GM23338 (cell line): ENCODE measurements at regions not wholly inside any gene's neighbourhood (a gene's known extent, or its start where the extent isn't known, plus 50 kb on each side); places are given as distances from the start of the nearest gene placed in this dataset.

Experiments used
- ATAC-seq: fragments of 200-7000 bp; cut with Tn5 transposase; 3 replicates; pipeline ENCODE4 v1.9.1; 2020
- DNase-seq: peaks from one replicate; pipeline ENCODE4 v3.0.0-alpha.2; 2015; ENCODE audit warnings: low spot score
- H2AFZ ChIP-seq: fragments of 200-600 bp; sonication (generic); 2 replicates; pipeline ENCODE4 v1.8.0; 2016; ENCODE audit warnings: antibody characterized with exemption, mild to moderate bottlenecking, moderate library complexity
- H3F3A ChIP-seq: fragments of 200-600 bp; sonication (generic); replicated peaks from 2 replicates; pipeline ENCODE4 v1.8.0; 2017; ENCODE audit warnings: antibody characterized with exemption, mixed run types, low read depth
- H3K27ac ChIP-seq: fragments of 200-600 bp; sonication (generic); 2 replicates; pipeline ENCODE4 v1.6.1; 2016; ENCODE audit warnings: low read depth
- H3K27me3 ChIP-seq: fragments of 200-600 bp; sonication (generic); 2 replicates; pipeline ENCODE4 v1.8.0; 2016; ENCODE audit warnings: mild to moderate bottlenecking, mixed run types, moderate library complexity; ENCODE audit not compliant: insufficient read depth
- H3K36me3 ChIP-seq: fragments of 200-600 bp; sonication (generic); 2 replicates; pipeline ENCODE4 v1.8.0; 2016; ENCODE audit warnings: mild to moderate bottlenecking; ENCODE audit not compliant: insufficient read depth
- H3K4me1 ChIP-seq: fragments of 200-600 bp; sonication (generic); 2 replicates; pipeline ENCODE4 v1.8.0; 2016; ENCODE audit warnings: mild to moderate bottlenecking, moderate library complexity; ENCODE audit not compliant: insufficient read depth
- H3K4me2 ChIP-seq: fragments of 200-600 bp; sonication (generic); 2 replicates; pipeline ENCODE4 v1.7.1; 2017; ENCODE audit warnings: mixed run types
- H3K4me3 ChIP-seq: fragments of 200-600 bp; sonication (generic); 2 replicates; pipeline ENCODE4 v1.6.1; 2016; ENCODE audit warnings: mixed run types
- H3K79me2 ChIP-seq: fragments of 200-600 bp; sonication (generic); replicated peaks from 2 replicates; pipeline ENCODE4 v1.8.0; 2017; ENCODE audit warnings: mild to moderate bottlenecking; ENCODE audit not compliant: insufficient read depth
- H3K9me2 ChIP-seq: fragments of 200-600 bp; sonication (generic); 2 replicates; pipeline ENCODE4 v1.8.0; 2017; ENCODE audit not compliant: insufficient read depth
- H4K20me1 ChIP-seq: fragments of 200-600 bp; sonication (generic); replicated peaks from 2 replicates; pipeline ENCODE4 v1.8.0; 2017; ENCODE audit warnings: mild to moderate bottlenecking; ENCODE audit not compliant: insufficient read depth
- H3K27ac Mint-ChIP-seq: 2 replicates; pipeline ENCODE4 v1.8.0; 2020; ENCODE audit warnings: inconsistent platforms, mild to moderate bottlenecking, moderate library complexity, mixed read lengths
- H3K27me3 Mint-ChIP-seq: 3 replicates; pipeline ENCODE4 v1.8.0; 2022; ENCODE audit warnings: low read depth, mild to moderate bottlenecking, moderate library complexity, mixed read lengths, inconsistent platforms; ENCODE audit not compliant: insufficient read depth, poor library complexity
- H3K36me3 Mint-ChIP-seq: 3 replicates; pipeline ENCODE4 v1.8.0; 2021; ENCODE audit warnings: low read depth, mild to moderate bottlenecking, inconsistent platforms, moderate library complexity, mixed read lengths
- H3K4me1 Mint-ChIP-seq: 3 replicates; pipeline ENCODE4 v1.8.0; 2020; ENCODE audit warnings: mild to moderate bottlenecking, inconsistent platforms, mixed read lengths
- H3K4me3 Mint-ChIP-seq: 3 replicates; pipeline ENCODE4 v1.8.0; 2021; ENCODE audit warnings: moderate library complexity, mild to moderate bottlenecking, inconsistent platforms, mixed read lengths
- H3K9me3 Mint-ChIP-seq: 3 replicates; pipeline ENCODE4 v1.8.0; 2020; ENCODE audit warnings: moderate library complexity, mild to moderate bottlenecking, inconsistent platforms, mixed read lengths
- EZH2 ChIP-seq: fragments of 200-600 bp; sonication (generic); IDR thresholded peaks from one replicate; pipeline ENCODE4 v1.8.0; 2017; ENCODE audit warnings: antibody characterized with exemption, mild to moderate bottlenecking, low read depth; ENCODE audit not compliant: unreplicated experiment
- JUNB ChIP-seq: IDR thresholded peaks from one replicate; pipeline ENCODE4 v1.6.1; 2016; ENCODE audit warnings: antibody characterized with exemption; ENCODE audit not compliant: unreplicated experiment
- NANOG ChIP-seq: IDR thresholded peaks from 2 replicates; pipeline ENCODE4 v1.6.1; 2016; ENCODE audit warnings: antibody characterized with exemption, borderline replicate concordance
- ZNF114 ChIP-seq: fragments of 250-450 bp; sonication (Bioruptor Pico); IDR thresholded peaks from 2 replicates; pipeline ENCODE4 v1.5.0; 2020; ENCODE audit warnings: mild to moderate bottlenecking, moderate library complexity
- ZNF331 ChIP-seq: fragments of 250-450 bp; sonication (Bioruptor Pico); IDR thresholded peaks from 2 replicates; pipeline ENCODE4 v1.5.0; 2020; ENCODE audit warnings: low read depth, mild to moderate bottlenecking, moderate library complexity
- TF ChIP-seq, protein P1 (sequence below): IDR thresholded peaks from 2 replicates; pipeline ENCODE4 v1.6.1; 2016; ENCODE audit warnings: antibody characterized with exemption
- TF ChIP-seq, protein P2 (sequence below): IDR thresholded peaks from one replicate; pipeline ENCODE4 v1.6.1; 2018; ENCODE audit warnings: antibody characterized with exemption; ENCODE audit not compliant: unreplicated experiment

DNA sequence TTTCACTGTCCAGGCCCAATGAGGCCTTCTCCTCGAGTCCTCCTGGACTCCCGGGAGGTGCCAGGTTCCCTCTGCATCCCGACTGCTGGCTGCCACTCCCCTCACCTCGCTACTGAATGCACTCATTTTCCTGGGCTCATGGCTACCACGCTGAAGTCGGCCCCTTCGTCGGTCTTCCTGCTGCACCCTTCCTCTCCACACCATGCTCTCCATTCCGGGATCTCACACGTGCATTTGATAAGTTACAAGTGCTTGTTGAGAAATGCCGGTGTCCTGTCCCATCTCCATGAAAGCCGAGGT is 334.7 kb upstream of the MYT1L start:
- Histone ChIP-seq H3F3A (no peaks in the 10 kb centered on the region), H3K4me2 (no peak overlapping the region), H3K27ac (no peak overlapping the region), H3K9me2 (no peaks in the 10 kb centered on the region), H3K36me3 (no peaks in the 10 kb centered on the region), H3K27me3 (no peaks in the 10 kb centered on the region), H3K4me3 (no peak overlapping the region), H4K20me1 (no peaks in the 10 kb centered on the region), H3K4me1 (no peaks in the 10 kb centered on the region), H3K79me2 (no peaks in the 10 kb centered on the region), H2AFZ (no peak overlapping the region)
- TF ChIP-seq JUNB (no peak), EZH2 (no peak), ZNF331 (CRISPR knock-in tag) (no peak)
- H3K27me3 Mint-ChIP-seq: peaks cover 18% of the 10 kb centered on the region
- H3K4me1 Mint-ChIP-seq: 0 out of 3 replicates have a peak, but pooled peaks cover 2% of the 10 kb centered on the region
- H3K27ac Mint-ChIP-seq: no peak overlapping the region
- H3K36me3 Mint-ChIP-seq: no peaks in the 10 kb centered on the region; the same call in 2 of the 3 replicates
- no peak overlapping the region for H3K4me3 Mint-ChIP-seq
- DNase-seq (no peak), ATAC-seq (no peak)
- peaks cover 4% of the 10 kb centered on the region; the same call in 2 of the 3 replicates for H3K9me3 Mint-ChIP-seq

DNA sequence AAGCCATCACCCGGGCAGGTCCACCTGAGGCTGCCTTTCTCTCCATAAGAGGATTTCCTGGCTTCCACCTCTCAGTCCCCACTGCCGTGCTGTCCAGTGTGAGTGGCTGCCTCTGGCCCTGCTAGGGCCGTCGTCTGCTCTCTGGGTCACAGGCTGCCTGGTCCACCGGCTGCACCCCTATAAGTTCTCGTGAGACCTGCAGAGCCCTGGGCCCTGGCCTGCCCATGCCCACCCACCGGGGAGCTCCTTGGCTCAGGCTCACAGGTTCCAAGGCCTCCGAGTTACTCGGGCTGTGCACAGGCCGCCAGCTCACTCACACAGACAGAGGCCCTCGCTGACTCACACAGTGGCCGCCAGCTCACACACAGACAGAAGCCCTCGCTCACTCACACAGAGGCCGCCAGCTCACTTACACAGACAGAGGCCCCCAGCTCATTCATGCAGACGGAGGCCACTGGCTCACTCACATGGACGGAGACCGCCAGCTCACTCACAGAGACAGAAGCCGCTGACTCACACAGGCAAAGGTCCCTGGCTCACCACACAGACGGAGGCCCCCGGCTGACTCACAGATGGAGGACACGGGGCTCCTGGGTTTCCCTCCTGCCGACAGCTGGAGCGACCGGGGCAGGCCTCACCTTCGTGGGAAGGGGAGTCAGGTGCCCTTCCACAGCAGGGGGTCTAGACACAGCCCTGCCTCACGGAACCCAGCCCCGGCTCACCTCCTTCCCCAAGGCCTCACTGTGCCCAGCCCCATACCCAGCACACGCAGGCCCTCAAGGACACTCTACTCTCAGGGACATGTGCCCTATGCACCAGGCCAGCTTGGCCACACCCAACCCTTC is 334.1 kb upstream of the MYT1L start:
- TF ChIP-seq, protein P1, sequence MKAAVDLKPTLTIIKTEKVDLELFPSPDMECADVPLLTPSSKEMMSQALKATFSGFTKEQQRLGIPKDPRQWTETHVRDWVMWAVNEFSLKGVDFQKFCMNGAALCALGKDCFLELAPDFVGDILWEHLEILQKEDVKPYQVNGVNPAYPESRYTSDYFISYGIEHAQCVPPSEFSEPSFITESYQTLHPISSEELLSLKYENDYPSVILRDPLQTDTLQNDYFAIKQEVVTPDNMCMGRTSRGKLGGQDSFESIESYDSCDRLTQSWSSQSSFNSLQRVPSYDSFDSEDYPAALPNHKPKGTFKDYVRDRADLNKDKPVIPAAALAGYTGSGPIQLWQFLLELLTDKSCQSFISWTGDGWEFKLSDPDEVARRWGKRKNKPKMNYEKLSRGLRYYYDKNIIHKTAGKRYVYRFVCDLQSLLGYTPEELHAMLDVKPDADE: no peak
- TF ChIP-seq JUNB (no peak), EZH2 (no peak), ZNF114 (no peak), NANOG (no peak)
- TF ChIP-seq, protein P2, sequence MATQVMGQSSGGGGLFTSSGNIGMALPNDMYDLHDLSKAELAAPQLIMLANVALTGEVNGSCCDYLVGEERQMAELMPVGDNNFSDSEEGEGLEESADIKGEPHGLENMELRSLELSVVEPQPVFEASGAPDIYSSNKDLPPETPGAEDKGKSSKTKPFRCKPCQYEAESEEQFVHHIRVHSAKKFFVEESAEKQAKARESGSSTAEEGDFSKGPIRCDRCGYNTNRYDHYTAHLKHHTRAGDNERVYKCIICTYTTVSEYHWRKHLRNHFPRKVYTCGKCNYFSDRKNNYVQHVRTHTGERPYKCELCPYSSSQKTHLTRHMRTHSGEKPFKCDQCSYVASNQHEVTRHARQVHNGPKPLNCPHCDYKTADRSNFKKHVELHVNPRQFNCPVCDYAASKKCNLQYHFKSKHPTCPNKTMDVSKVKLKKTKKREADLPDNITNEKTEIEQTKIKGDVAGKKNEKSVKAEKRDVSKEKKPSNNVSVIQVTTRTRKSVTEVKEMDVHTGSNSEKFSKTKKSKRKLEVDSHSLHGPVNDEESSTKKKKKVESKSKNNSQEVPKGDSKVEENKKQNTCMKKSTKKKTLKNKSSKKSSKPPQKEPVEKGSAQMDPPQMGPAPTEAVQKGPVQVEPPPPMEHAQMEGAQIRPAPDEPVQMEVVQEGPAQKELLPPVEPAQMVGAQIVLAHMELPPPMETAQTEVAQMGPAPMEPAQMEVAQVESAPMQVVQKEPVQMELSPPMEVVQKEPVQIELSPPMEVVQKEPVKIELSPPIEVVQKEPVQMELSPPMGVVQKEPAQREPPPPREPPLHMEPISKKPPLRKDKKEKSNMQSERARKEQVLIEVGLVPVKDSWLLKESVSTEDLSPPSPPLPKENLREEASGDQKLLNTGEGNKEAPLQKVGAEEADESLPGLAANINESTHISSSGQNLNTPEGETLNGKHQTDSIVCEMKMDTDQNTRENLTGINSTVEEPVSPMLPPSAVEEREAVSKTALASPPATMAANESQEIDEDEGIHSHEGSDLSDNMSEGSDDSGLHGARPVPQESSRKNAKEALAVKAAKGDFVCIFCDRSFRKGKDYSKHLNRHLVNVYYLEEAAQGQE: no peak
- Histone ChIP-seq H3K36me3 (no peaks in the 10 kb centered on the region), H3K27ac (no peak overlapping the region), H4K20me1 (no peaks in the 10 kb centered on the region), H3K4me1 (no peaks in the 10 kb centered on the region), H3K27me3 (no peaks in the 10 kb centered on the region), H2AFZ (no peak overlapping the region), H3K4me2 (no peak overlapping the region), H3K79me2 (no peaks in the 10 kb centered on the region), H3K4me3 (no peak overlapping the region), H3K9me2 (no peaks in the 10 kb centered on the region), H3F3A (no peaks in the 10 kb centered on the region)
- peaks cover 5% of the 10 kb centered on the region; the same call in 2 of the 3 replicates for H3K36me3 Mint-ChIP-seq
- peak overlapping the region; percentile 69; the same call in 1 of the 2 replicates for H3K27ac Mint-ChIP-seq
- no peak overlapping the region for H3K4me3 Mint-ChIP-seq
- H3K4me1 Mint-ChIP-seq: no peaks in the 10 kb centered on the region
- peaks cover 9% of the 10 kb centered on the region for H3K9me3 Mint-ChIP-seq
- DNase-seq (no peak), ATAC-seq (peak; percentile 18; the same call in 2 of the 3 replicates)
- peaks cover 18% of the 10 kb centered on the region for H3K27me3 Mint-ChIP-seq
